H9 (cell line): ENCODE measurements at regions not wholly inside any gene's neighbourhood (a gene's known extent, or its start where the extent isn't known, plus 50 kb on each side); places are given as distances from the start of the nearest gene placed in this dataset.

Experiments used
- DNase-seq: peaks from one replicate; pipeline ENCODE4 v3.0.0-alpha.2; 2017
- H2AFZ ChIP-seq: one replicate; pipeline ENCODE4 v1.6.1; 2013; ENCODE audit warnings: mild to moderate bottlenecking, low read length, control low read depth, moderate library complexity
- H2AK5ac ChIP-seq: 2 replicates; pipeline ENCODE4 v1.6.1; 2013; ENCODE audit warnings: low read length, control low read depth, mixed read lengths; ENCODE audit not compliant: insufficient read length
- H2BK120ac ChIP-seq: one replicate; pipeline ENCODE4 v1.6.1; 2013; ENCODE audit warnings: low read depth, mild to moderate bottlenecking, low read length, control low read depth, inconsistent platforms; ENCODE audit not compliant: poor library complexity, severe bottlenecking
- H2BK12ac ChIP-seq: 2 replicates; pipeline ENCODE4 v1.6.1; 2013; ENCODE audit warnings: low read length, control low read depth, mixed read lengths, low read depth; ENCODE audit not compliant: insufficient read length
- H2BK15ac ChIP-seq: 2 replicates; pipeline ENCODE4 v1.6.1; 2013; ENCODE audit warnings: low read depth, low read length, control low read depth
- H2BK20ac ChIP-seq: one replicate; pipeline ENCODE4 v1.6.1; 2013; ENCODE audit warnings: low read depth, mild to moderate bottlenecking, low read length, control low read depth, inconsistent platforms; ENCODE audit not compliant: poor library complexity, severe bottlenecking
- H2BK5ac ChIP-seq: 2 replicates; pipeline ENCODE4 v1.6.1; 2013; ENCODE audit warnings: low read length, control low read depth, mixed read lengths; ENCODE audit not compliant: insufficient read length
- H3K14ac ChIP-seq: 2 replicates; pipeline ENCODE4 v1.6.1; 2013; ENCODE audit warnings: low read length, control low read depth; ENCODE audit not compliant: insufficient read depth
- H3K18ac ChIP-seq: 2 replicates; pipeline ENCODE4 v1.6.1; 2013; ENCODE audit warnings: low read depth, mild to moderate bottlenecking, mixed read lengths, low read length, control low read depth; ENCODE audit not compliant: insufficient read length
- H3K23ac ChIP-seq: 2 replicates; pipeline ENCODE4 v1.6.1; 2013; ENCODE audit warnings: low read length, control low read depth, mixed read lengths, low read depth; ENCODE audit not compliant: insufficient read length
- H3K23me2 ChIP-seq: 2 replicates; pipeline ENCODE4 v1.6.1; 2013; ENCODE audit warnings: low read depth, mild to moderate bottlenecking, mixed read lengths, low read length, control low read depth; ENCODE audit not compliant: insufficient read length, poor library complexity, severe bottlenecking
- H3K27ac ChIP-seq: 2 replicates; pipeline ENCODE4 v1.5.1; 2013; ENCODE audit warnings: low read length, control low read depth, mixed read lengths, low read depth; ENCODE audit not compliant: insufficient read length
- H3K27me3 ChIP-seq: 2 replicates; pipeline ENCODE4 v1.6.1; 2013; ENCODE audit warnings: low read length, control low read depth, inconsistent platforms; ENCODE audit not compliant: insufficient read depth
- H3K4ac ChIP-seq: 2 replicates; pipeline ENCODE4 v1.6.1; 2013; ENCODE audit warnings: low read depth, mild to moderate bottlenecking, control low read depth, inconsistent platforms, low read length, moderate library complexity
- H3K4me1 ChIP-seq: 2 replicates; pipeline ENCODE4 v1.6.1; 2013; ENCODE audit warnings: low read length, control low read depth, inconsistent platforms; ENCODE audit not compliant: insufficient read depth
- H3K4me2 ChIP-seq: 2 replicates; pipeline ENCODE4 v1.6.1; 2013; ENCODE audit warnings: low read length, control low read depth, mixed read lengths; ENCODE audit not compliant: insufficient read length, insufficient read depth
- H3K56ac ChIP-seq: 2 replicates; pipeline ENCODE4 v1.6.1; 2013; ENCODE audit warnings: low read depth, mild to moderate bottlenecking, mixed read lengths, low read length, control low read depth; ENCODE audit not compliant: insufficient read length
- H3K79me1 ChIP-seq: 2 replicates; pipeline ENCODE4 v1.6.1; 2013; ENCODE audit warnings: low read depth, mild to moderate bottlenecking, moderate library complexity, low read length, control low read depth, inconsistent platforms; ENCODE audit not compliant: insufficient read depth, poor library complexity, severe bottlenecking
- H3K79me2 ChIP-seq: 2 replicates; pipeline ENCODE4 v1.6.1; 2013; ENCODE audit warnings: low read length, control low read depth, inconsistent platforms; ENCODE audit not compliant: insufficient read depth
- H3K9ac ChIP-seq: 2 replicates; pipeline ENCODE4 v1.6.1; 2013; ENCODE audit warnings: low read length, control low read depth, mixed read lengths; ENCODE audit not compliant: insufficient read length; ENCODE audit errors: extremely low read depth
- H3K9me3 ChIP-seq: one replicate; pipeline ENCODE4 v1.6.1; 2013; ENCODE audit warnings: low read depth, low read length, inconsistent platforms; ENCODE audit not compliant: control insufficient read depth
- H3T11ph ChIP-seq: one replicate; pipeline ENCODE4 v1.6.1; 2013; ENCODE audit warnings: mild to moderate bottlenecking, low read length, control low read depth, inconsistent platforms
- H4K20me1 ChIP-seq: one replicate; pipeline ENCODE4 v1.6.1; 2013; ENCODE audit not compliant: control insufficient read depth, insufficient read length, insufficient read depth
- H4K5ac ChIP-seq: 2 replicates; pipeline ENCODE4 v1.6.1; 2013; ENCODE audit warnings: low read depth, mild to moderate bottlenecking, mixed read lengths, low read length, control low read depth; ENCODE audit not compliant: insufficient read length
- H4K8ac ChIP-seq: replicated peaks from 2 replicates; pipeline ENCODE4 v1.6.1; 2013; ENCODE audit warnings: low read length, control low read depth, mixed read lengths, low read depth; ENCODE audit not compliant: insufficient read length
- H4K91ac ChIP-seq: 2 replicates; pipeline ENCODE4 v1.6.1; 2013; ENCODE audit warnings: low read depth, mild to moderate bottlenecking, moderate library complexity, mixed read lengths, low read length, control low read depth; ENCODE audit not compliant: insufficient read length
- H3K27ac Mint-ChIP-seq, 3 experiments: 2 replicates in 2 of 3; 3 replicates in 1 of 3; pipeline ENCODE4 v1.8.0; 2020 to 2021; ENCODE audit warnings: mixed read lengths in 3 of 3, mild to moderate bottlenecking in 1 of 3, moderate library complexity in 1 of 3
- H3K27me3 Mint-ChIP-seq: 2 replicates; pipeline ENCODE4 v1.8.0; 2021; ENCODE audit warnings: low read depth, mild to moderate bottlenecking, moderate library complexity, mixed read lengths
- H3K36me3 Mint-ChIP-seq, 3 experiments: 2 replicates in 2 of 3; 3 replicates in 1 of 3; pipeline ENCODE4 v1.8.0; 2020 to 2021; ENCODE audit warnings: low read depth in 3 of 3, mixed read lengths in 3 of 3; ENCODE audit not compliant: insufficient read depth in 1 of 3
- H3K4me1 Mint-ChIP-seq, 2 experiments: 2 replicates each; pipeline ENCODE4 v1.8.0; 2020; ENCODE audit warnings: mixed read lengths in 2 of 2
- H3K4me3 Mint-ChIP-seq, 2 experiments: 2 replicates in 1 of 2; 3 replicates in 1 of 2; pipeline ENCODE4 v1.8.0; 2020 to 2021; ENCODE audit warnings: mild to moderate bottlenecking in 2 of 2, mixed read lengths in 2 of 2, moderate library complexity in 1 of 2
- H3K9me3 Mint-ChIP-seq, 2 experiments: 2 replicates in 1 of 2; 3 replicates in 1 of 2; pipeline ENCODE4 v1.8.0; 2020; ENCODE audit warnings: mild to moderate bottlenecking in 2 of 2, mixed read lengths in 2 of 2, moderate library complexity in 1 of 2
- WGBS: extraction: QIAGEN DNeasy Blood & Tissue Kit; methylation state at CpG from one replicate; pipeline ENCODE4 v1.1.7; 2013; ENCODE audit warnings: missing lambda C conversion rate, low lambda C conversion rate, mixed read lengths; ENCODE audit not compliant: insufficient read length; ENCODE audit errors: extremely low coverage; 5-methylcytosine and 5-hydroxymethylcytosine counted together
- TF ChIP-seq, protein P1 (sequence below): fragments of 200-600 bp; sonication (generic); conservative IDR thresholded peaks from 3 replicates; pipeline ENCODE4 v1.8.0; 2021; ENCODE audit warnings: antibody characterized with exemption, mild to moderate bottlenecking

GRCh38 chr5:179486596-179487051, 63.7 kb upstream of the RUFY1 start:
- no peak for DNase-seq
- Histone ChIP-seq H4K91ac (no peak overlapping the region), H3K9ac (no peak overlapping the region), H3K18ac (no peak overlapping the region), H3T11ph (no peak overlapping the region), H3K9me3 (no peaks in the 10 kb centered on the region), H3K23ac (no peak overlapping the region), H3K4ac (no peak overlapping the region), H2BK5ac (no peak overlapping the region), H3K4me2 (no peak overlapping the region), H3K4me1 (no peaks in the 10 kb centered on the region), H3K56ac (no peak overlapping the region), H2AK5ac (no peak overlapping the region), H3K14ac (no peak overlapping the region), H2BK15ac (no peak overlapping the region), H2BK12ac (no peak overlapping the region), H3K79me2 (no peaks in the 10 kb centered on the region), H4K8ac (no peak overlapping the region), H3K27me3 (no peaks in the 10 kb centered on the region), H2AFZ (no peak overlapping the region), H3K23me2 (no peaks in the 10 kb centered on the region), H3K79me1 (no peaks in the 10 kb centered on the region), H4K5ac (no peak overlapping the region), H4K20me1 (no peaks in the 10 kb centered on the region), H2BK20ac (no peak overlapping the region), H2BK120ac (no peak overlapping the region), H3K27ac (no peak overlapping the region)
- Mint-ChIP-seq H3K9me3 (peaks cover 3 to 8% of the 10 kb centered on the region in 2 experiments), H3K36me3 (peaks cover 0 to 1% (median 0%) of the 10 kb centered on the region in 3 experiments; a peak in 3 of 7 replicates), H3K27ac (no peak overlapping the region), H3K4me1 (peaks cover 0 to 5% of the 10 kb centered on the region in 2 experiments; a peak in 1 of 4 replicates), H3K27me3 (peaks cover 4% of the 10 kb centered on the region), H3K4me3 (no peak overlapping the region)
- TF ChIP-seq, protein P1, sequence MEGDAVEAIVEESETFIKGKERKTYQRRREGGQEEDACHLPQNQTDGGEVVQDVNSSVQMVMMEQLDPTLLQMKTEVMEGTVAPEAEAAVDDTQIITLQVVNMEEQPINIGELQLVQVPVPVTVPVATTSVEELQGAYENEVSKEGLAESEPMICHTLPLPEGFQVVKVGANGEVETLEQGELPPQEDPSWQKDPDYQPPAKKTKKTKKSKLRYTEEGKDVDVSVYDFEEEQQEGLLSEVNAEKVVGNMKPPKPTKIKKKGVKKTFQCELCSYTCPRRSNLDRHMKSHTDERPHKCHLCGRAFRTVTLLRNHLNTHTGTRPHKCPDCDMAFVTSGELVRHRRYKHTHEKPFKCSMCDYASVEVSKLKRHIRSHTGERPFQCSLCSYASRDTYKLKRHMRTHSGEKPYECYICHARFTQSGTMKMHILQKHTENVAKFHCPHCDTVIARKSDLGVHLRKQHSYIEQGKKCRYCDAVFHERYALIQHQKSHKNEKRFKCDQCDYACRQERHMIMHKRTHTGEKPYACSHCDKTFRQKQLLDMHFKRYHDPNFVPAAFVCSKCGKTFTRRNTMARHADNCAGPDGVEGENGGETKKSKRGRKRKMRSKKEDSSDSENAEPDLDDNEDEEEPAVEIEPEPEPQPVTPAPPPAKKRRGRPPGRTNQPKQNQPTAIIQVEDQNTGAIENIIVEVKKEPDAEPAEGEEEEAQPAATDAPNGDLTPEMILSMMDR: no peak
- WGBS: no CpG with 5 or more reads among the region's 16 CpGs
